DND-41 (cell line): ENCODE measurements at regions not wholly inside any gene's neighbourhood (a gene's known extent, or its start where the extent isn't known, plus 50 kb on each side); places are given as distances from the start of the nearest gene placed in this dataset.

Experiments
- ATAC-seq: fragments of 200-7000 bp; cut with Tn5 transposase; 3 replicates; pipeline ENCODE4 v1.9.1; 2021; ENCODE audit warnings: low read depth; ENCODE audit not compliant: insufficient read depth
- DNase-seq: peaks from one replicate; pipeline ENCODE4 v3.0.0-alpha.2; 2020
- H2AFZ ChIP-seq: 2 replicates; pipeline ENCODE4 v1.6.0; 2012; ENCODE audit warnings: low read depth, low read length
- H3K27ac ChIP-seq: 2 replicates; pipeline ENCODE4 v1.5.1; 2012; ENCODE audit warnings: low read length, inconsistent platforms
- H3K27me3 ChIP-seq: fragments of 200-600 bp; sonication (generic); 2 replicates; pipeline ENCODE4 v1.6.0; 2012; ENCODE audit warnings: low read length, mild to moderate bottlenecking, inconsistent platforms; ENCODE audit not compliant: insufficient read depth, poor library complexity
- H3K36me3 ChIP-seq: 2 replicates; pipeline ENCODE4 v1.5.1; 2012; ENCODE audit warnings: low read length, inconsistent platforms; ENCODE audit not compliant: insufficient read depth
- H3K4me1 ChIP-seq: 2 replicates; pipeline ENCODE4 v1.5.1; 2012; ENCODE audit warnings: mild to moderate bottlenecking, low read length; ENCODE audit not compliant: insufficient read depth
- H3K4me2 ChIP-seq: 2 replicates; pipeline ENCODE4 v1.6.0; 2012; ENCODE audit warnings: mild to moderate bottlenecking, moderate library complexity, low read length, inconsistent platforms; ENCODE audit not compliant: insufficient read depth
- H3K4me3 ChIP-seq, 2 experiments: fragments of 200-600 bp in 1 of 2; shearing (Covaris generic) in 1 of 2; 2 replicates each; pipeline ENCODE4 v1.5.1; 2012 to 2016; ENCODE audit warnings: inconsistent platforms in 2 of 2, low read length in 2 of 2, mild to moderate bottlenecking in 2 of 2, low read depth in 1 of 2, moderate library complexity in 1 of 2
- H3K79me2 ChIP-seq: 2 replicates; pipeline ENCODE4 v1.6.0; 2012; ENCODE audit warnings: low read length, inconsistent platforms; ENCODE audit not compliant: insufficient read depth
- H3K9ac ChIP-seq: 2 replicates; pipeline ENCODE4 v1.6.0; 2012; ENCODE audit warnings: low read depth, mild to moderate bottlenecking, inconsistent platforms, low read length, moderate library complexity
- H3K9me3 ChIP-seq: 2 replicates; pipeline ENCODE4 v1.5.1; 2012; ENCODE audit warnings: low read length, moderate library complexity, mild to moderate bottlenecking, inconsistent platforms; ENCODE audit not compliant: insufficient read depth, severe bottlenecking
- H4K20me1 ChIP-seq: 2 replicates; pipeline ENCODE4 v1.6.0; 2012; ENCODE audit warnings: low read length; ENCODE audit not compliant: insufficient read depth
- EZH2 ChIP-seq: IDR thresholded peaks from 3 replicates; pipeline ENCODE4 v1.6.1; 2012; ENCODE audit warnings: borderline replicate concordance, low read depth, mild to moderate bottlenecking, moderate library complexity, low read length, inconsistent platforms; ENCODE audit not compliant: severe bottlenecking
- TF ChIP-seq, protein P1 (sequence below): IDR thresholded peaks from 2 replicates; pipeline ENCODE4 v1.5.1; 2012; ENCODE audit warnings: borderline replicate concordance, low read length, moderate library complexity, mild to moderate bottlenecking; ENCODE audit not compliant: poor library complexity, severe bottlenecking; ENCODE audit errors: extremely low read depth

- no peak overlapping the region for H2AFZ ChIP-seq
- H3K4me1 ChIP-seq, result no peaks in the 10 kb centered on the region
- no peaks in the 10 kb centered on the region for H3K9me3 ChIP-seq
- no peaks in the 10 kb centered on the region for H3K36me3 ChIP-seq
- H3K79me2 ChIP-seq, result no peaks in the 10 kb centered on the region
- no peak for ATAC-seq
- no peak overlapping the region for H3K27ac ChIP-seq
- H3K4me2 ChIP-seq, result no peak overlapping the region
- no peak overlapping the region for H3K4me3 ChIP-seq
- no peak overlapping the region for H3K9ac ChIP-seq
- no peaks in the 10 kb centered on the region for H3K27me3 ChIP-seq
- no peak for TF ChIP-seq EZH2
- TF ChIP-seq, protein P1, sequence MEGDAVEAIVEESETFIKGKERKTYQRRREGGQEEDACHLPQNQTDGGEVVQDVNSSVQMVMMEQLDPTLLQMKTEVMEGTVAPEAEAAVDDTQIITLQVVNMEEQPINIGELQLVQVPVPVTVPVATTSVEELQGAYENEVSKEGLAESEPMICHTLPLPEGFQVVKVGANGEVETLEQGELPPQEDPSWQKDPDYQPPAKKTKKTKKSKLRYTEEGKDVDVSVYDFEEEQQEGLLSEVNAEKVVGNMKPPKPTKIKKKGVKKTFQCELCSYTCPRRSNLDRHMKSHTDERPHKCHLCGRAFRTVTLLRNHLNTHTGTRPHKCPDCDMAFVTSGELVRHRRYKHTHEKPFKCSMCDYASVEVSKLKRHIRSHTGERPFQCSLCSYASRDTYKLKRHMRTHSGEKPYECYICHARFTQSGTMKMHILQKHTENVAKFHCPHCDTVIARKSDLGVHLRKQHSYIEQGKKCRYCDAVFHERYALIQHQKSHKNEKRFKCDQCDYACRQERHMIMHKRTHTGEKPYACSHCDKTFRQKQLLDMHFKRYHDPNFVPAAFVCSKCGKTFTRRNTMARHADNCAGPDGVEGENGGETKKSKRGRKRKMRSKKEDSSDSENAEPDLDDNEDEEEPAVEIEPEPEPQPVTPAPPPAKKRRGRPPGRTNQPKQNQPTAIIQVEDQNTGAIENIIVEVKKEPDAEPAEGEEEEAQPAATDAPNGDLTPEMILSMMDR, result no peak
- no peaks in the 10 kb centered on the region for H4K20me1 ChIP-seq
- DNase-seq, result no peak
These were observed 219.9 kb downstream of the TMX3 start for GRCh38 chr18:68494802-68495581.

DNA sequence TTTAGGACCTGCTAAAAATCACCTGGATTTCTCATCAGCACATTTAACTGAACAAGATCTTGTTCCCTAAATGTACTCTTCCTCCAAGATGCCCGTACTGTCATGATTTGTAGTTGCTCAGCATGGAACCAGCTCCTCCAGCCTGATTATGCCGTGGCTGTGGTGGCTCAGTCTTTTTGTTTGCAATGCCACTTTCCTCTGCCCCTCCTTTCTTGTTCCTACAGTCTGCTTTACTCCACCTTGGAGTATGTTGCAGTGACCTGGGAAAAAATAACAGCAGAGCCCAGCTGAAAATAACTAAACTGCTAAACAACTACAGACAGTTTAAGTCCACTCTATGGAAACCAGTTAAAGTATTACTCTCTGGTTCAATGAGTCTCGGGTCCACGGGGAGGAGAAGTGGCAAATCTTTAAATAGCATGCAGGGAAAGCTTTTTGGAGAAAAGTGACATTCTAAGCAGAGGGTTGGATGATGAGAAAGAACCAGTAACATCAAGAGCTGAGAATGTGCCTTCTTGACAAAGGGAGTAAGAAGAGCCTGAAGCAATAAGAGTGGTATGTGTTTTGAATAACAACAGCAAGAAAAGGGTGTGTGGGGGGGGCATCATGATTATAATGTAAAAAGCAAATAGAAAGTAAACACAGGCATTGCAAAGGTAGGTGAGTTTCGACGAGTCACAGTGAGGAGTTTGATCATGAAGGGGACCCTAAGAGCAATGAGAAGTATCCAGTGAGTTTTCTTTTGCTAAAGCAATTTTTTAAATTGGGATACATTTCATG, 225.7 kb downstream of the TMX3 start:
- Histone ChIP-seq H4K20me1 (no peaks in the 10 kb centered on the region), H3K36me3 (no peaks in the 10 kb centered on the region), H3K27me3 (no peaks in the 10 kb centered on the region), H3K9ac (no peak overlapping the region), H3K79me2 (no peaks in the 10 kb centered on the region), H2AFZ (no peak overlapping the region), H3K9me3 (no peaks in the 10 kb centered on the region), H3K4me3 (no peak overlapping the region), H3K4me1 (no peaks in the 10 kb centered on the region), H3K4me2 (no peak overlapping the region), H3K27ac (no peak overlapping the region)
- ATAC-seq, result no peak
- TF ChIP-seq, protein P1, result no peak
- TF ChIP-seq EZH2, result no peak
- no peak for DNase-seq

DNA sequence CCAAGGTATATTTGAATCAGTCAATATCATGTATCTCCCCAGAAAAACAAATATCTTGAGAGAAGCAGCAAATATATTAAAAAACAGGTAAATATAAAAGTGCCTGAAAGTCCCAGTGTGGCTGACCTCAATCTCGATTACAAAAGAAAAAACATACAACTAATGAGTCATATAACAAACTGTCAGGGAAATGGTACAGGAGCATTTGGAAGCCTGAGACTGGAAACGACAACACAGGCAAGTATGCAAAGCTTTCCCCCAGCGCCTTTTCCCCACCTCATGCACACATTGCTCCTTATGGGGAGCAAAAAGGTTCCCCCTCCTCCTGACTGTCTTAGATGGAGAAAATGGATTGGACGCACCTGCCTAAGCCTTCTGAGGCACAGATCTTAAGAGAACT, 230.7 kb downstream of the TMX3 start:
- H3K27me3 ChIP-seq, result no peaks in the 10 kb centered on the region
- no peaks in the 10 kb centered on the region for H3K36me3 ChIP-seq
- H4K20me1 ChIP-seq, result no peaks in the 10 kb centered on the region
- TF ChIP-seq, protein P1, result no peak
- TF ChIP-seq EZH2, result no peak
- no peaks in the 10 kb centered on the region for H3K9me3 ChIP-seq
- H3K9ac ChIP-seq, result no peak overlapping the region
- no peak overlapping the region for H2AFZ ChIP-seq
- H3K79me2 ChIP-seq, result no peaks in the 10 kb centered on the region
- H3K4me2 ChIP-seq, result no peak overlapping the region
- no peak for ATAC-seq
- no peak for DNase-seq
- H3K27ac ChIP-seq, result no peak overlapping the region
- H3K4me1 ChIP-seq, result no peaks in the 10 kb centered on the region
- H3K4me3 ChIP-seq, result no peak overlapping the region
